Calu3 (cell line): ENCODE measurements at regions not wholly inside any gene's neighbourhood (a gene's known extent, or its start where the extent isn't known, plus 50 kb on each side); places are given as distances from the start of the nearest gene placed in this dataset.

Source experiments
- BruUV-seq: library from RNA; stranded (reverse); fragments of 400-500 nt; replicated peaks from 2 replicates; lab custom pipeline; 2021; lab: Mats Ljungman, UMichigan
- CTCF ChIA-PET: fragments of 300-600 bp; sonication (Branson Sonifier 250); formaldehyde crosslinking; loops from one replicate; lab custom pipeline; 2022; ENCODE audit warnings: antibody characterized with exemption; lab: Charles Lee
- DNase-seq: peaks from one replicate; pipeline ENCODE4 v3.0.0; 2022
- H3K27ac Mint-ChIP-seq: one replicate; pipeline ENCODE4 v1.8.0; 2022; ENCODE audit warnings: mixed read lengths; ENCODE audit not compliant: unreplicated experiment
- H3K27me3 Mint-ChIP-seq: one replicate; pipeline ENCODE4 v1.8.0; 2022; ENCODE audit warnings: mixed read lengths; ENCODE audit not compliant: unreplicated experiment
- H3K36me3 Mint-ChIP-seq: one replicate; pipeline ENCODE4 v1.8.0; 2022; ENCODE audit warnings: mild to moderate bottlenecking, moderate library complexity, mixed read lengths; ENCODE audit not compliant: insufficient read depth, unreplicated experiment
- H3K4me1 Mint-ChIP-seq: one replicate; pipeline ENCODE4 v1.8.0; 2022; ENCODE audit warnings: mild to moderate bottlenecking, low read depth, mixed read lengths; ENCODE audit not compliant: unreplicated experiment
- H3K4me3 Mint-ChIP-seq: one replicate; pipeline ENCODE4 v1.8.0; 2022; ENCODE audit warnings: mild to moderate bottlenecking, low read depth, moderate library complexity, mixed read lengths; ENCODE audit not compliant: unreplicated experiment
- H3K9me3 Mint-ChIP-seq: one replicate; pipeline ENCODE4 v1.8.0; 2022; ENCODE audit warnings: low read depth, mixed read lengths; ENCODE audit not compliant: unreplicated experiment
- CTCF ChIP-seq: fragments of 200-600 bp; IDR thresholded peaks from one replicate; pipeline ENCODE4 v1.8.0; 2022; ENCODE audit warnings: antibody characterized with exemption; ENCODE audit not compliant: unreplicated experiment
- intact Hi-C: fragments of 100-400 bp; cut with micrococcal nuclease; formaldehyde crosslinking; loops from one replicate; pipeline ENCODE4 v1.10.0; 2022; ENCODE audit not compliant: unreplicated experiment

DNA sequence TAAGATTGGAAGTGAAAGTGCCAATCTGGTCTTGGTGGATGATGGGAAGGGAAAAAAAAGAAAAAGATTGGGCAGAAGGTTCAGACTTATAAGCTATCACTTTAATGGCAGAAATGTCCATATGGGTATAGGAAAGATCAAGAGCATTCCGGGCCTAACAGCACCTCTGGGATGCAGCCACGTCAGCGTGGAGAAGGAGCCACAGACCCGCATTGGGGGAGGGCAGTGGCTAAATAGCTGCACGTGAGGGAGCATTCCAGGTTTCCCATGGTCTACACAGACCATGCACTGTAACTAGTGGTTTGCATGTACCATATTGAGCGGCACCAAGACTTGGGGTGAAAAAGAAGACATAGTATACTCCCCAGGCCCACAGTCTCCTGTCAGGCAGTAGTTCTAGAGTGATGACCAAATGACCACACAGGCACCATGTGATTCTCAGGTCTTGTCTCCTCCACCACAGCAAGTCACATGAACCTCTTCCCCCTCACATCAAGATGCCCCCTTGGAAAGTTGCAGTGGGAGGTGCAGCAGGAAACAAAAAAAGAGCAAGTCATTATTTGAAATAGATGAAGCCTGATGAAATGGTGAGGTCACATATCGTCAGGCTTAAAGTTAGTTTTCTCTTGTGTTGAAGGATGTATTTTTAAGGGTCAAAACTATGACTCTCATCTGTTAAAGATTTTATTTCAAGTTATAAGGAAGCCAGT lies 94.4 kb upstream of the TNFAIP3 start:
- no peak for DNase-seq
- Mint-ChIP-seq H3K4me3 (no peak overlapping the region), H3K27ac (no peak overlapping the region), H3K9me3 (peaks cover 2% of the 10 kb centered on the region), H3K27me3 (no peaks in the 10 kb centered on the region), H3K36me3 (no peaks in the 10 kb centered on the region), H3K4me1 (no peaks in the 10 kb centered on the region)
- intact Hi-C loops, result no loop called here
- BruUV-seq, result no TSS peak
- no peak for TF ChIP-seq CTCF
- CTCF ChIA-PET, result no interaction called here

- DNase-seq, result no peak
- Mint-ChIP-seq H3K4me3 (no peak overlapping the region), H3K4me1 (no peaks in the 10 kb centered on the region), H3K9me3 (no peaks in the 10 kb centered on the region), H3K27me3 (no peaks in the 10 kb centered on the region), H3K27ac (no peak overlapping the region), H3K36me3 (no peaks in the 10 kb centered on the region)
- CTCF ChIA-PET, result no interaction called here
- BruUV-seq, result no TSS peak
- no peak for TF ChIP-seq CTCF
- intact Hi-C loops, result no loop called here
Observed at GRCh38 chr6:137775227-137775626, 91.8 kb upstream of the TNFAIP3 start.

DNA sequence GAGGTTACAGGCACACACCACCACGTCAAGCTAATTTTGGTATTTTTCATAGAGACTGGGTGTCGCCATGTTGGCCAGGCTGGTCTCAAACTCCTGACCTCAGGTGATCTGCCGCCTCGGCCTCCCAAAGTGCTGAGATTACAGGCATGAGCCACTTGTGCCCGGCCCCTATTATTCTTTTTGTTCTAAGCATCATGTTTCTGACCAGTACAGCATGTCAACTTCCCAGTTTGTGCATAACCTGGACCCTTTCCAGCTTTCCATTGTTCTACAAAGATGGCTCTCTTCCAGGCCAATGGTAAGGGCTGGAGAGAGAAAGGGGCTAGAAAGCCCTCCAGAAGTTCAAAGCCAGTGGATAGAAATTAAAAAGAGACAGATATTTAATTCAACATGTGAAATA lies 91.3 kb upstream of the TNFAIP3 start:
- intact Hi-C loops, result no loop called here
- BruUV-seq, result no TSS peak
- no peaks in the 10 kb centered on the region for H3K36me3 Mint-ChIP-seq
- H3K9me3 Mint-ChIP-seq, result no peaks in the 10 kb centered on the region
- H3K27ac Mint-ChIP-seq, result no peak overlapping the region
- DNase-seq, result no peak
- CTCF ChIA-PET, result no interaction called here
- H3K4me3 Mint-ChIP-seq, result no peak overlapping the region
- no peaks in the 10 kb centered on the region for H3K27me3 Mint-ChIP-seq
- no peaks in the 10 kb centered on the region for H3K4me1 Mint-ChIP-seq
- no peak for TF ChIP-seq CTCF

DNA sequence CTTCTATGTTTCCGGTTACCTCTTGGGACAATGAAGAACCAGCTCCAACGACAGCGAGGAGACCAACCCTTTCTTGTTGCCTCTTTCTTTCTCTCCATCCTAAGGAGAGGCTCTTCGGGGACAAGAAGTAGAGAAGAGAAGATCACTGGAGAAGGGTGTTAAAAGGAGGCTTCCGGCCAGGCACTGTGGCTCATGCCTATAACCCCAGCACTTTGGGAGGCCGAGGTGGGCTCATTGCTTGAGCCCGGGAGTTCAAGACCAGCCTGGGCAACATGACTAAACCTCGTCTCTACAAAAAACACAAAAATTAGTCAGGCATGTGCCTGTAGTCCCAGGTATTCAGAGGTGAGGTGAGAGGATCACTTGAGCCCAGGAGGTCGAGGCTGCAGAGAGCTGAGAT lies 90.8 kb upstream of the TNFAIP3 start:
- Mint-ChIP-seq H3K36me3 (no peaks in the 10 kb centered on the region), H3K27ac (no peak overlapping the region), H3K27me3 (no peaks in the 10 kb centered on the region), H3K4me1 (no peaks in the 10 kb centered on the region), H3K4me3 (no peak overlapping the region), H3K9me3 (no peaks in the 10 kb centered on the region)
- no peak for TF ChIP-seq CTCF
- CTCF ChIA-PET, result no interaction called here
- intact Hi-C loops, result no loop called here
- BruUV-seq, result no TSS peak
- no peak for DNase-seq
